ENCODE measurements at regions not wholly inside any gene's neighbourhood (a gene's known extent, or its start where the extent isn't known, plus 50 kb on each side); places are given as distances from the start of the nearest gene placed in this dataset.

- H3K4me1 ChIP-seq = peaks cover 4% of the 10 kb centered on the region
- H3K27me3 ChIP-seq (ENCODE audit: control insufficient read depth, insufficient read depth, low read length) = no peaks in the 10 kb centered on the region
- no peak overlapping the region for H2AFZ ChIP-seq
- no peaks in the 10 kb centered on the region for H3K79me2 ChIP-seq
- no peak overlapping the region for H3K9ac ChIP-seq
- no peaks in the 10 kb centered on the region for H3K36me3 ChIP-seq (ENCODE audit: control insufficient read depth, insufficient read depth, low read length)
- no peak overlapping the region for H3K27ac ChIP-seq
- no peak overlapping the region for H3K4me2 ChIP-seq (ENCODE audit: low read length)
- H3K4me3 ChIP-seq (ENCODE audit: low read depth, low read length) = no peak overlapping the region
- TF ChIP-seq CTCF (IDR thresholded peaks at IDR 0.05) = no peak
- no peaks in the 10 kb centered on the region for H3K9me3 ChIP-seq (ENCODE audit: control insufficient read depth, low read length)
Measured at GRCh38 chr5:173455599-173455957, 127.4 kb upstream of the STC2 start.

GRCh38 chr5:173454736-173455598 lies 126.8 kb upstream of the STC2 start:
- no peak overlapping the region for H3K4me3 ChIP-seq (ENCODE audit: low read depth, low read length)
- H3K9ac ChIP-seq = no peak overlapping the region
- H3K27ac ChIP-seq = no peak overlapping the region
- H3K27me3 ChIP-seq (ENCODE audit: control insufficient read depth, insufficient read depth, low read length) = no peaks in the 10 kb centered on the region
- no peaks in the 10 kb centered on the region for H3K79me2 ChIP-seq
- no peaks in the 10 kb centered on the region for H3K9me3 ChIP-seq (ENCODE audit: control insufficient read depth, low read length)
- H3K4me1 ChIP-seq = no peaks in the 10 kb centered on the region
- no peak overlapping the region for H2AFZ ChIP-seq
- no peaks in the 10 kb centered on the region for H3K36me3 ChIP-seq (ENCODE audit: control insufficient read depth, insufficient read depth, low read length)
- TF ChIP-seq CTCF (IDR thresholded peaks at IDR 0.05) = no peak
- no peak overlapping the region for H3K4me2 ChIP-seq (ENCODE audit: low read length)

- H3K27ac ChIP-seq = no peak overlapping the region
Measured at GRCh38 chr5:173454361-173454735, 126.1 kb upstream of the STC2 start.

GRCh38 chr5:173453167-173453566 lies 125.0 kb upstream of the STC2 start:
- no peak for TF ChIP-seq CTCF (IDR thresholded peaks at IDR 0.05)
- Histone ChIP-seq H3K9me3 (ENCODE audit: control insufficient read depth, low read length) (no peaks in the 10 kb centered on the region), H3K27me3 (ENCODE audit: control insufficient read depth, insufficient read depth, low read length) (no peaks in the 10 kb centered on the region), H3K27ac (no peak overlapping the region), H2AFZ (no peak overlapping the region), H3K4me2 (ENCODE audit: low read length) (no peak overlapping the region), H3K4me3 (ENCODE audit: low read depth, low read length) (no peak overlapping the region), H3K4me1 (no peaks in the 10 kb centered on the region), H3K79me2 (no peaks in the 10 kb centered on the region), H3K9ac (no peak overlapping the region), H3K36me3 (ENCODE audit: control insufficient read depth, insufficient read depth, low read length) (no peaks in the 10 kb centered on the region)

More at GRCh38 chr5:173454361-173454735, 126.1 kb upstream of the STC2 start:
- no peaks in the 10 kb centered on the region for H3K4me1 ChIP-seq
- no peak overlapping the region for H3K4me2 ChIP-seq (ENCODE audit: low read length)
- no peaks in the 10 kb centered on the region for H3K9me3 ChIP-seq (ENCODE audit: control insufficient read depth, low read length)
- no peak overlapping the region for H3K9ac ChIP-seq
- no peaks in the 10 kb centered on the region for H3K27me3 ChIP-seq (ENCODE audit: control insufficient read depth, insufficient read depth, low read length)
- no peak overlapping the region for H2AFZ ChIP-seq
- H3K79me2 ChIP-seq = no peaks in the 10 kb centered on the region
- TF ChIP-seq CTCF (IDR thresholded peaks at IDR 0.05) = no peak
- H3K4me3 ChIP-seq (ENCODE audit: low read depth, low read length) = no peak overlapping the region
- no peaks in the 10 kb centered on the region for H3K36me3 ChIP-seq (ENCODE audit: control insufficient read depth, insufficient read depth, low read length)
